ENCODE measurements at regions not wholly inside any gene's neighbourhood (a gene's known extent, or its start where the extent isn't known, plus 50 kb on each side); places are given as distances from the start of the nearest gene placed in this dataset.

DNA sequence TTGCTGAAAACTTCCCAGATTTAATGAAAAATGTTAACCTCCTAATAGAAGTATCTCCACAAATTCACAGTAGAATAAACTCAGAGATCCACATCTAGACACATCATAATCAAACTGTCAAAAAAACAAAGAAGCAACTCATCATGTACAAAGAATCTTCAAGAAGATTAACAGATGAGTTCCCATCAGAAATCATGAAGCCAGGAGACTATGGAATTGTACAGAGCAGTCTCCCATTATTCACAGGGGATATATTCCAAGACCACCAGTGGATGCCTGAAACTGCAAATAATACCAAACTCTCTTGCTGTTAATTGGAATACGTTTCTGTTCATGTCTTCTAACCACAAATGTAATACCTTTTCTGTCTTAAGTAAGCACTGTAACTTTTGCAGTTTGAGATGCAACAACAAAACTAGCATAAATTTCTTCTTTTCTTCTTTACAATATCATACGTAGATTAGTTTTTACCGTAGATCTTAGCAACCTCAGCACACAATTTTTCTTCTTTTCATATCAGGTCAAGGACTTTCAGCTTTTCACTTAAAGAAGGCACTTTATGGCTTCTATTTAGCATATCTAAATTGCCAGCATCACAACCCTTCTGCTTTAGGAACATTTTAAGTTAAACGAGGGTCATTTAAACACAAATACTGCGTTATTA, 70.3 kb upstream of the MIR17HG start:
- Histone ChIP-seq H3K36me3 (ENCODE audit: control insufficient read depth in 2 of 2, insufficient read depth in 2 of 2, low read length in 1 of 2) (no peaks in the 10 kb centered on the region), H3K4me3 (ENCODE audit: low read depth in 1 of 2, low read length in 2 of 2) (no peak overlapping the region), H3K9me3 (ENCODE audit: control insufficient read depth in 2 of 2, insufficient read depth in 1 of 2, low read depth in 1 of 2, low read length in 1 of 2) (no peaks in the 10 kb centered on the region), H3K4me1 (ENCODE audit: control insufficient read depth in 2 of 2, insufficient read depth in 2 of 2, low read length in 1 of 2) (no peaks in the 10 kb centered on the region), H3K27ac (ENCODE audit: low read depth in 2 of 2, low read length in 1 of 2) (no peak overlapping the region), H3K27me3 (ENCODE audit: control insufficient read depth in 1 of 2, insufficient read depth in 2 of 2, low read length in 2 of 2) (no peaks in the 10 kb centered on the region)
- 80 to 81% methylated on average over 5 of the region's 5 CpGs for WGBS, 2 donors

DNA sequence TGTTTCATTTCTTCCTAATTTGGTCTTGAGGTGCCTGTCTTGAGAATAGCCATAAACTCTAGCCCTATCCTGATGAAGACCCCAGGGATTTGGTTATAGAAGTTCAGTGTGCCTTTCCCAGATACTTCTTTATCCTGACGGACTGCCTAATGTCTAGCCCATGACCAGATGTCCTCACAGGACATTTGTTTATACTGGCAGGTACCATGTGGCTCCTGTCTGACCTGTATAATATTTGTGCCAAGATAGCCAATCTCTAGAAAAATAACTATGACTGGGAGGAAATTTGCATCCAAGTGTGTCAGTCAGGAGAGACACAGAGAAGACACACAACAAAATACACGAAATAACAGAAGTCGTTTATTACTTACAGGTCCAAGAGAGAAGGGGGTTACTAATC, 69.2 kb upstream of the MIR17HG start:
- 80 to 85% methylated on average over 3 of the region's 3 CpGs for WGBS, 2 donors
- no peaks in the 10 kb centered on the region for H3K27me3 ChIP-seq (ENCODE audit: control insufficient read depth in 1 of 2, insufficient read depth in 2 of 2, low read length in 2 of 2)
- no peaks in the 10 kb centered on the region for H3K4me1 ChIP-seq (ENCODE audit: control insufficient read depth in 2 of 2, insufficient read depth in 2 of 2, low read length in 1 of 2)

GRCh38 chr13:91278888-91279287, 68.6 kb upstream of the MIR17HG start:
- H3K27me3 ChIP-seq (ENCODE audit: control insufficient read depth in 1 of 2, insufficient read depth in 2 of 2, low read length in 2 of 2), result no peaks in the 10 kb centered on the region
- H3K9me3 ChIP-seq (ENCODE audit: control insufficient read depth in 2 of 2, insufficient read depth in 1 of 2, low read depth in 1 of 2, low read length in 1 of 2), result no peaks in the 10 kb centered on the region
- WGBS, 2 donors, result 74 to 78% methylated on average over 2 of the region's 2 CpGs
- H3K36me3 ChIP-seq (ENCODE audit: control insufficient read depth in 2 of 2, insufficient read depth in 2 of 2, low read length in 1 of 2), result no peaks in the 10 kb centered on the region
- H3K4me1 ChIP-seq (ENCODE audit: control insufficient read depth in 2 of 2, insufficient read depth in 2 of 2, low read length in 1 of 2), result no peaks in the 10 kb centered on the region
- H3K27ac ChIP-seq (ENCODE audit: low read depth in 2 of 2, low read length in 1 of 2), result no peak overlapping the region
- H3K4me3 ChIP-seq (ENCODE audit: low read depth in 1 of 2, low read length in 2 of 2), result no peak overlapping the region

More for the DNA sequence above, 69.2 kb upstream of the MIR17HG start:
- Histone ChIP-seq H3K4me3 (ENCODE audit: low read depth in 1 of 2, low read length in 2 of 2) (no peak overlapping the region), H3K27ac (ENCODE audit: low read depth in 2 of 2, low read length in 1 of 2) (no peak overlapping the region), H3K36me3 (ENCODE audit: control insufficient read depth in 2 of 2, insufficient read depth in 2 of 2, low read length in 1 of 2) (no peaks in the 10 kb centered on the region), H3K9me3 (ENCODE audit: control insufficient read depth in 2 of 2, insufficient read depth in 1 of 2, low read depth in 1 of 2, low read length in 1 of 2) (no peaks in the 10 kb centered on the region)

DNA sequence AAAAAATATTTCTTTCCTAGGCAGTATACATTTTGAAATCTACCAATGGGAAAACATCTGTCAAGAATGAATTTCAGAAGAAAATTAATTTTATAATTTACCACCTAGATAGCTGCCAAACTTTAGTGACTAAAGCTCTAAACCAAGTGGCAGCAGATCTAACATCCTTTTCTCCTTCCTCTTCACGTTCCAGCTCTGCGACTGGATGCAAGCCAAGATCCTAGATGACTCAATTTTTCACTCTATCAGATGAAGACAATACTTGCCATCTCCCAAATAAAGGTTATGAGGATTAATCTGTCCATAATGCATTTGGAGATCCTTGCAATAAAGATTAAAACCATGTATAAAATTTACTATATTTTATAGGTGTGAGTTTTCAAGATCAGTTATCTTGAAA, 66.7 kb upstream of the MIR17HG start:
- WGBS, 2 donors, result 29 to 40% methylated on average over 2 of the region's 2 CpGs
- H3K9me3 ChIP-seq (ENCODE audit: control insufficient read depth in 2 of 2, insufficient read depth in 1 of 2, low read depth in 1 of 2, low read length in 1 of 2), result no peaks in the 10 kb centered on the region
- H3K27me3 ChIP-seq (ENCODE audit: control insufficient read depth in 1 of 2, insufficient read depth in 2 of 2, low read length in 2 of 2), result no peaks in the 10 kb centered on the region
- H3K4me1 ChIP-seq (ENCODE audit: control insufficient read depth in 2 of 2, insufficient read depth in 2 of 2, low read length in 1 of 2), result no peaks in the 10 kb centered on the region
- no peak overlapping the region for H3K27ac ChIP-seq (ENCODE audit: low read depth in 2 of 2, low read length in 1 of 2)
- H3K36me3 ChIP-seq (ENCODE audit: control insufficient read depth in 2 of 2, insufficient read depth in 2 of 2, low read length in 1 of 2), result no peaks in the 10 kb centered on the region
- no peak overlapping the region for H3K4me3 ChIP-seq (ENCODE audit: low read depth in 1 of 2, low read length in 2 of 2)

DNA sequence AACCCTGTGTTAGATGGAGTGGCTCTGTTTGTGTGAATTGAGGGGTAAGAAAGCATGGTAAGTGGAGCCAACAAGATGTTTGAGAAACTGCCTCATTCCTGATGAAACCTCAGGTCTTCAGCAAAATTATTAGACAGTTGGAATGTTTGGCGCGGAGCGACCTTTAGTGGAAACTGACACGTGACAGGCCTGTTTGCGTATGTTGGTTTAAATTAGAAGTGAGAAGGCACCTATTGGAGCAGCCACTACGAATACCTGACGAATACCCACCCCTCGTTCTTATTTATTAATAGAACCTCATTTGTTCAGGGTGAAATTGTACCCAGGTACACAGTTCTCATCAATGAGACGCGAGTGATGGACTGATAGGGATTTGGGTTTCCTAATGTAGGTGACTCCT, 63.2 kb upstream of the MIR17HG start:
- Histone ChIP-seq H3K36me3 (ENCODE audit: control insufficient read depth in 2 of 2, insufficient read depth in 2 of 2, low read length in 1 of 2) (no peaks in the 10 kb centered on the region), H3K27ac (ENCODE audit: low read depth in 2 of 2, low read length in 1 of 2) (no peak overlapping the region), H3K9me3 (ENCODE audit: control insufficient read depth in 2 of 2, insufficient read depth in 1 of 2, low read depth in 1 of 2, low read length in 1 of 2) (no peaks in the 10 kb centered on the region), H3K4me3 (ENCODE audit: low read depth in 1 of 2, low read length in 2 of 2) (no peak overlapping the region), H3K4me1 (ENCODE audit: control insufficient read depth in 2 of 2, insufficient read depth in 2 of 2, low read length in 1 of 2) (no peaks in the 10 kb centered on the region), H3K27me3 (ENCODE audit: control insufficient read depth in 1 of 2, insufficient read depth in 2 of 2, low read length in 2 of 2) (no peaks in the 10 kb centered on the region)
- 95% methylated on average over 10 of the region's 10 CpGs for WGBS, 2 donors

- Histone ChIP-seq H3K4me3 (ENCODE audit: low read depth in 1 of 2, low read length in 2 of 2) (no peak overlapping the region), H3K27me3 (ENCODE audit: control insufficient read depth in 1 of 2, insufficient read depth in 2 of 2, low read length in 2 of 2) (no peaks in the 10 kb centered on the region), H3K36me3 (ENCODE audit: control insufficient read depth in 2 of 2, insufficient read depth in 2 of 2, low read length in 1 of 2) (no peaks in the 10 kb centered on the region), H3K4me1 (ENCODE audit: control insufficient read depth in 2 of 2, insufficient read depth in 2 of 2, low read length in 1 of 2) (no peaks in the 10 kb centered on the region), H3K27ac (ENCODE audit: low read depth in 2 of 2, low read length in 1 of 2) (no peak overlapping the region), H3K9me3 (ENCODE audit: control insufficient read depth in 2 of 2, insufficient read depth in 1 of 2, low read depth in 1 of 2, low read length in 1 of 2) (no peaks in the 10 kb centered on the region)
- 82 to 88% methylated on average over 1 of the region's 1 CpG for WGBS, 2 donors
Measured at GRCh38 chr13:91286317-91286716, 61.2 kb upstream of the MIR17HG start.

- Histone ChIP-seq H3K36me3 (ENCODE audit: control insufficient read depth in 2 of 2, insufficient read depth in 2 of 2, low read length in 1 of 2) (no peaks in the 10 kb centered on the region), H3K4me1 (ENCODE audit: control insufficient read depth in 2 of 2, insufficient read depth in 2 of 2, low read length in 1 of 2) (no peaks in the 10 kb centered on the region), H3K27ac (ENCODE audit: low read depth in 2 of 2, low read length in 1 of 2) (no peak overlapping the region), H3K4me3 (ENCODE audit: low read depth in 1 of 2, low read length in 2 of 2) (no peak overlapping the region), H3K9me3 (ENCODE audit: control insufficient read depth in 2 of 2, insufficient read depth in 1 of 2, low read depth in 1 of 2, low read length in 1 of 2) (no peaks in the 10 kb centered on the region), H3K27me3 (ENCODE audit: control insufficient read depth in 1 of 2, insufficient read depth in 2 of 2, low read length in 2 of 2) (no peaks in the 10 kb centered on the region)
- 70 to 82% methylated on average over 2 of the region's 2 CpGs for WGBS, 2 donors
Measured at GRCh38 chr13:91291078-91291477, 56.4 kb upstream of the MIR17HG start.

DNA sequence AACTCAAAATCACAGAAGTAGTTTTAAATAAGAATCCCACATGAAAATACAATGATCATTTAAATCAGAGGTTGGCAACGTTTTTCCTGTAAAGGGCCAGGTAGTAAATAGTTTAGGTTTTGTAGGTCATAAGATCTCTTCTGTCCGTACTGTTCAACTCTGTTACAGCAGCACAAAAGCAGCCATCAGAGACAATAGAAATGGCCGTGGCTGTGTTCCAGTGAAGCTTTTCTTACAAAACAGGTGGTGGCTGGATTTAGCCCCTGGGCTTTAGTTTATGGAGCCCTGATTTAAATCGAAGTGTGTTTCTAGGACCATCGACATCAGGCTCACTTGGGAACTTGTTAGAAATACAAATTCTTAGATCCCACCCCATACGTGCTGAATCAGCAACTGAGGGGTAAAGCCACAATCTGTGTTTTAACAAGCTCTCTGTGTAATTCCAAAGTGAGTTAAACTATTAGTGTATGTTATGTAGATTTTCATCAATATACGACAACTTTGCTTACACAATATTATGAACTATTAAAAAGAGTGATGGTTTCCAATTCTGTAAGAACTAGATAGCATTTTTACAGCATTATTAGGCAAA, 54.8 kb upstream of the MIR17HG start:
- Histone ChIP-seq H3K4me3 (ENCODE audit: low read depth in 1 of 2, low read length in 2 of 2) (no peak overlapping the region), H3K4me1 (ENCODE audit: control insufficient read depth in 2 of 2, insufficient read depth in 2 of 2, low read length in 1 of 2) (no peaks in the 10 kb centered on the region), H3K36me3 (ENCODE audit: control insufficient read depth in 2 of 2, insufficient read depth in 2 of 2, low read length in 1 of 2) (no peaks in the 10 kb centered on the region), H3K27ac (ENCODE audit: low read depth in 2 of 2, low read length in 1 of 2) (no peak overlapping the region), H3K27me3 (ENCODE audit: control insufficient read depth in 1 of 2, insufficient read depth in 2 of 2, low read length in 2 of 2) (no peaks in the 10 kb centered on the region), H3K9me3 (ENCODE audit: control insufficient read depth in 2 of 2, insufficient read depth in 1 of 2, low read depth in 1 of 2, low read length in 1 of 2) (no peaks in the 10 kb centered on the region)
- 41 to 54% methylated on average over 7 of the region's 7 CpGs for WGBS, 2 donors

DNA sequence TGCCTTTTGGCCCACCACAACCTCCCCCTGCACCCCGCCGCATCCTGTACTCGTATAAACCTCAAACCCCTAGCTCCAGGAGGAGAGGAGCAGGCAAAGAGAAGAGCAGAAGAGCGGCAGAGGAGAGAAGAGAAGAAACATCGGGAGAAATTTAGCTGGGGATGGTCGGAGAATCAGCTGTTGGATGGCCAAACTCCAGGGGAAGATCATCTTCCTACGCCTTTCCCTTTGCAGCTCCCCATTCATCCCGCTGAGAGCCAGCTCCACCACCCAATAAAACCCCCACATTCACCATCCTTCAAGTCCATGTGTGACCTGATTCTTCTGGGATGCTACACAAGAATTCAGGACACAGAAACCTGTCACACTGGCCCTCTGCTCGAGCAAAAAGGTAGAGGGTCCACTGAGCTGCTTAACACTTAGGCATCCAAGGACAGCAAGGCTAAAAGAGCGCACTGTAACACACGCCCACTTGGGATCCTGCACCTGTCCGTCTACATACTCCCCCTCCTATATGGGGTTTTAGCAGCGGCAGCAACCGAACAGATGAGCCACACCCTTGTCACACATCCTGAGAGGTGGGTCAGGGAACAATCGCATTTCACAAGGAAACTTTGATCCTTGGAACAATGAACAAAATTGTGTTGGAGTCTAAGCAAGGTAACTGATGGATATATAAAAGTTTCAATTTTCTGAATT, 51.6 kb upstream of the MIR17HG start:
- Histone ChIP-seq H3K27me3 (ENCODE audit: control insufficient read depth in 1 of 2, insufficient read depth in 2 of 2, low read length in 2 of 2) (no peaks in the 10 kb centered on the region), H3K4me3 (ENCODE audit: low read depth in 1 of 2, low read length in 2 of 2) (no peak overlapping the region), H3K27ac (ENCODE audit: low read depth in 2 of 2, low read length in 1 of 2) (no peak overlapping the region), H3K4me1 (ENCODE audit: control insufficient read depth in 2 of 2, insufficient read depth in 2 of 2, low read length in 1 of 2) (no peaks in the 10 kb centered on the region), H3K9me3 (ENCODE audit: control insufficient read depth in 2 of 2, insufficient read depth in 1 of 2, low read depth in 1 of 2, low read length in 1 of 2) (no peaks in the 10 kb centered on the region), H3K36me3 (ENCODE audit: control insufficient read depth in 2 of 2, insufficient read depth in 2 of 2, low read length in 1 of 2) (no peaks in the 10 kb centered on the region)
- WGBS, 2 donors, result 73 to 75% methylated on average over 15 of the region's 15 CpGs

- 18 to 19% methylated on average over 2 of the region's 2 CpGs for whole genome bisulfite sequencing, 2 donors
- Histone ChIP-seq H3K27me3 (ENCODE audit: control insufficient read depth in 1 of 2, insufficient read depth in 2 of 2, low read length in 2 of 2) (no peaks in the 10 kb centered on the region), H3K4me3 (ENCODE audit: low read depth in 1 of 2, low read length in 2 of 2) (no peak overlapping the region), H3K4me1 (ENCODE audit: control insufficient read depth in 2 of 2, insufficient read depth in 2 of 2, low read length in 1 of 2) (no peaks in the 10 kb centered on the region), H3K9me3 (ENCODE audit: control insufficient read depth in 2 of 2, insufficient read depth in 1 of 2, low read depth in 1 of 2, low read length in 1 of 2) (no peaks in the 10 kb centered on the region), H3K27ac (ENCODE audit: low read depth in 2 of 2, low read length in 1 of 2) (no peak overlapping the region), H3K36me3 (ENCODE audit: control insufficient read depth in 2 of 2, insufficient read depth in 2 of 2, low read length in 1 of 2) (no peaks in the 10 kb centered on the region)
Measured at GRCh38 chr13:91297503-91297902, 50.0 kb upstream of the MIR17HG start.

Measured in esophagus (tissue), 2 donors.